Left ventricle myocardium inferior (tissue), 1 donor: ENCODE measurements at regions not wholly inside any gene's neighbourhood (a gene's known extent, or its start where the extent isn't known, plus 50 kb on each side); places are given as distances from the start of the nearest gene placed in this dataset.

Source experiments
- DNase-seq: peaks from one replicate; pipeline ENCODE4 v3.0.0-alpha.2; 2020
- H3K27ac ChIP-seq: fragments of 200-600 bp; replicated peaks from 2 replicates; pipeline ENCODE4 v1.8.0; 2021
- H3K27me3 ChIP-seq: fragments of 200-600 bp; 2 replicates; pipeline ENCODE4 v1.8.0; 2021; ENCODE audit warnings: low read depth
- H3K36me3 ChIP-seq: fragments of 200-600 bp; 2 replicates; pipeline ENCODE4 v1.8.0; 2021
- H3K4me1 ChIP-seq: fragments of 200-600 bp; 2 replicates; pipeline ENCODE4 v1.8.0; 2021
- H3K4me3 ChIP-seq: fragments of 200-600 bp; 2 replicates; pipeline ENCODE4 v1.8.0; 2021; ENCODE audit warnings: mild to moderate bottlenecking, moderate library complexity
- H3K9me3 ChIP-seq: fragments of 200-600 bp; replicated peaks from 2 replicates; pipeline ENCODE4 v1.8.0; 2021
- intact Hi-C: fragments of 100-400 bp; cut with micrococcal nuclease; formaldehyde crosslinking; loops from one replicate; pipeline ENCODE4 v1.11.0; 2022
- TF ChIP-seq, protein P1 (sequence below): fragments of 200-600 bp; IDR thresholded peaks from 2 replicates; pipeline ENCODE4 v1.8.0; 2021; ENCODE audit warnings: antibody characterized with exemption, mild to moderate bottlenecking, borderline replicate concordance
- donor health status: DM: no; HTN: yes; CAD: no; lungs with severe emphysema.

DNA sequence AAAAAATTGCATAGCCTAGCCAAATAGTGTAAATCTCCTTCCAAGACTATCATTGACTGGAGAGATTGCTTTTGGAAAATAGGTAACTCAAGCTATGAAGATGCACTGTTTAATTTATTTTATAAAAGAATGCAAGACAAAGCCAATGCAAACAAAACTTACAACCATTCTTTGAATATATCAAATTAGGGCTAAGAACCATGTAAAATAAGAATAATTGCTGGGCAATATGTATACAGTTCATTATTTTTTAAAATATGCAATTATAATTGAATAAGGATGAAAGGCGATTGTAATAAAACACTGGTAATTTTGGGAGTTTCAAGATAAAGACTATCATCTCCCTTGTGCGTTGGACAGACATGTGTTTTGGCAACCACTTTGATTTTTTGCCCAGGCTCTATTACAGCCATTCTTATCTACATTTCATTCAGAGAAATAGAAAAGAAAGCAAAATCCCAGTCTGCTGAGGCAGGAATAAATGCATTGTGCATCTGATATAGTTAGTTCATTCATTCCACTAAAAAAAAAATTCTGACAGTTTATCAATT is 242.3 kb upstream of the ROBO1 start:
- Histone ChIP-seq H3K27me3 (no peaks in the 10 kb centered on the region), H3K4me1 (peaks cover 4% of the 10 kb centered on the region), H3K36me3 (no peaks in the 10 kb centered on the region), H3K9me3 (no peaks in the 10 kb centered on the region), H3K4me3 (no peak overlapping the region), H3K27ac (no peak overlapping the region)
- no peak for DNase-seq
- TF ChIP-seq, protein P1, sequence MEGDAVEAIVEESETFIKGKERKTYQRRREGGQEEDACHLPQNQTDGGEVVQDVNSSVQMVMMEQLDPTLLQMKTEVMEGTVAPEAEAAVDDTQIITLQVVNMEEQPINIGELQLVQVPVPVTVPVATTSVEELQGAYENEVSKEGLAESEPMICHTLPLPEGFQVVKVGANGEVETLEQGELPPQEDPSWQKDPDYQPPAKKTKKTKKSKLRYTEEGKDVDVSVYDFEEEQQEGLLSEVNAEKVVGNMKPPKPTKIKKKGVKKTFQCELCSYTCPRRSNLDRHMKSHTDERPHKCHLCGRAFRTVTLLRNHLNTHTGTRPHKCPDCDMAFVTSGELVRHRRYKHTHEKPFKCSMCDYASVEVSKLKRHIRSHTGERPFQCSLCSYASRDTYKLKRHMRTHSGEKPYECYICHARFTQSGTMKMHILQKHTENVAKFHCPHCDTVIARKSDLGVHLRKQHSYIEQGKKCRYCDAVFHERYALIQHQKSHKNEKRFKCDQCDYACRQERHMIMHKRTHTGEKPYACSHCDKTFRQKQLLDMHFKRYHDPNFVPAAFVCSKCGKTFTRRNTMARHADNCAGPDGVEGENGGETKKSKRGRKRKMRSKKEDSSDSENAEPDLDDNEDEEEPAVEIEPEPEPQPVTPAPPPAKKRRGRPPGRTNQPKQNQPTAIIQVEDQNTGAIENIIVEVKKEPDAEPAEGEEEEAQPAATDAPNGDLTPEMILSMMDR: no peak
- intact Hi-C loops: no loop called here

DNA sequence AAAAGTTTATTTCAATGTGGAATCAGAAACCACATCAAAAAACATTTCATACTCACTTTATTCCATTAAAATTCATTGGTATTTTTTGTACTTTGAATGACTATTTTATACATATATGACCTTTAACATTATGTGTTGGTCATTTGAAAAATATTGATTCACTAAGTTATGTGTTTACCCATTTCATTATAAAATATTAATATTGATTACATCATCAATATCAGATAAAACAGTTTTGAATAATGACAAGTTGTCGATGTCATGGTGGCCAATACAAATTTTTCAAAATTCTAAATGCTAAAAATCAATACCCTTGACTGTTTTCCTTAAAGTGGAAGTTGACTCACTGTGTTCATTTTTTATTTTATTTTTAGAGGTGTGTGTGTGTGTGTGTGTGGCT is 239.7 kb upstream of the ROBO1 start:
- H3K4me3 ChIP-seq: no peak overlapping the region
- no peaks in the 10 kb centered on the region for H3K27me3 ChIP-seq
- intact Hi-C loops: no loop called here
- no peaks in the 10 kb centered on the region for H3K36me3 ChIP-seq
- TF ChIP-seq, protein P1: no peak
- peaks cover 4% of the 10 kb centered on the region for H3K4me1 ChIP-seq
- no peaks in the 10 kb centered on the region for H3K9me3 ChIP-seq
- DNase-seq: no peak
- no peak overlapping the region for H3K27ac ChIP-seq

- Histone ChIP-seq H3K27me3 (no peaks in the 10 kb centered on the region), H3K4me1 (peaks cover 4% of the 10 kb centered on the region), H3K4me3 (no peak overlapping the region), H3K36me3 (no peaks in the 10 kb centered on the region), H3K27ac (no peak overlapping the region), H3K9me3 (no peaks in the 10 kb centered on the region)
- no peak for DNase-seq
- intact Hi-C loops: no loop called here
- TF ChIP-seq, protein P1: no peak
Measured at GRCh38 chr3:80006315-80006714, 238.5 kb upstream of the ROBO1 start.

GRCh38 chr3:80000022-80000421 is 232.2 kb upstream of the ROBO1 start:
- H3K36me3 ChIP-seq: no peaks in the 10 kb centered on the region
- TF ChIP-seq, protein P1: no peak
- no peak overlapping the region for H3K27ac ChIP-seq
- DNase-seq: no peak
- no peaks in the 10 kb centered on the region for H3K27me3 ChIP-seq
- H3K9me3 ChIP-seq: no peaks in the 10 kb centered on the region
- H3K4me3 ChIP-seq: no peak overlapping the region
- intact Hi-C loops: no loop called here
- H3K4me1 ChIP-seq: no peaks in the 10 kb centered on the region

- Histone ChIP-seq H3K27ac (no peak overlapping the region), H3K27me3 (no peaks in the 10 kb centered on the region), H3K36me3 (no peaks in the 10 kb centered on the region), H3K4me3 (no peak overlapping the region), H3K4me1 (no peaks in the 10 kb centered on the region), H3K9me3 (no peaks in the 10 kb centered on the region)
- TF ChIP-seq, protein P1: no peak
- intact Hi-C loops: no loop called here
- DNase-seq: no peak
Measured at GRCh38 chr3:79994397-79994796, 226.6 kb upstream of the ROBO1 start.
